Vagina (tissue), 2 donors: ENCODE measurements at regions not wholly inside any gene's neighbourhood (a gene's known extent, or its start where the extent isn't known, plus 50 kb on each side); places are given as distances from the start of the nearest gene placed in this dataset.

ENCODE experiments used
- DNase-seq, 2 donors: peaks; one replicate each; pipeline ENCODE4 v3.0.0-alpha.2; 2017; ENCODE audit errors: extremely low spot score in 2 of 2
- H3K27ac ChIP-seq: fragments of 200-600 bp; sonication (generic); one replicate; pipeline ENCODE4 v1.5.1; 2019
- H3K27me3 ChIP-seq: fragments of 200-600 bp; sonication (generic); one replicate; pipeline ENCODE4 v1.5.1; 2019
- H3K36me3 ChIP-seq, 2 donors: fragments of 200-600 bp; sonication (generic); one replicate each; pipeline ENCODE4 v1.5.1; 2017 to 2019
- H3K4me1 ChIP-seq: fragments of 200-600 bp; sonication (generic); one replicate; pipeline ENCODE4 v1.5.1; 2019
- H3K4me3 ChIP-seq, 2 donors: fragments of 200-600 bp; sonication (generic); 1 replicate in 1 of 2; 2 replicates in 1 of 2; pipeline ENCODE4 v1.5.1; 2016 to 2019
- H3K9me3 ChIP-seq: fragments of 200-600 bp; sonication (generic); one replicate; pipeline ENCODE4 v1.5.1; 2019
- POLR2A ChIP-seq, 2 donors: fragments of 450-650 bp; IDR thresholded peaks; one replicate each; pipeline ENCODE4 v1.6.1; 2017; ENCODE audit warnings: antibody characterized with exemption in 2 of 2, mild to moderate bottlenecking in 2 of 2, moderate library complexity in 2 of 2
- POLR2AphosphoS5 ChIP-seq, 2 donors: sonication (generic); formaldehyde crosslinking; IDR thresholded peaks; one replicate each; pipeline ENCODE4 v1.9.0; 2017; ENCODE audit warnings: antibody characterized with exemption in 2 of 2, mild to moderate bottlenecking in 2 of 2, low read depth in 1 of 2; ENCODE audit not compliant: insufficient read depth in 1 of 2
- intact Hi-C: fragments of 100-400 bp; cut with DNase I; formaldehyde crosslinking; loops from one replicate; pipeline ENCODE4 v1.15.1; 2023
- TF ChIP-seq, protein P1 (sequence below), 3 experiments: fragments of 450-650 bp in 2 of 3; fragments of 200-600 bp in 1 of 3; sonication (generic) in 1 of 3; IDR thresholded peaks; one replicate each; pipeline ENCODE4 v1.5.1; 2017 to 2019; ENCODE audit warnings: antibody characterized with exemption in 3 of 3, mild to moderate bottlenecking in 2 of 3, moderate library complexity in 2 of 3

DNA sequence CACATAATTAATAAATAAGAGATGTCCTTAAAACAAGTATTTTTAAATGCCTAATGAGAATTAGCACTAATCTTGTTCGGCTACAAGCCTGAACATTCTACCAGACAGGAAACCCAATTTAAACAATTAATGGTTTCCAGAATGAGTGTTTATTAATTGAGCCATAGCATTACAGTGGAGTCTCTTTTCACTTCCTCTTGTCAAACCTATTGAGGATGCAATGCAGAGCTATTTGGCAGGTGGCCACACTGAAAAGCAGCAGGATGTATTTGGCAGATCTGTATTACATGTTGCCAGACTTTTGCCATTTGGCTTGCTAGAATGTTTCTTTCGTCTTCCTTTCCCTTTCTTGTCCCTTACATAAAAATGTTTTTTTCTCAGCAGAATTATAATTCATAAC lies 475.2 kb upstream of the MARCKS start:
- no peak overlapping the region for H3K4me3 ChIP-seq
- peaks cover 4% of the 10 kb centered on the region for H3K4me1 ChIP-seq
- H3K36me3 ChIP-seq = no peaks in the 10 kb centered on the region
- no peaks in the 10 kb centered on the region for H3K9me3 ChIP-seq
- intact Hi-C loops = no loop called here
- no peak for DNase-seq
- H3K27ac ChIP-seq = no peak overlapping the region
- H3K27me3 ChIP-seq = no peaks in the 10 kb centered on the region
- TF ChIP-seq, protein P1, sequence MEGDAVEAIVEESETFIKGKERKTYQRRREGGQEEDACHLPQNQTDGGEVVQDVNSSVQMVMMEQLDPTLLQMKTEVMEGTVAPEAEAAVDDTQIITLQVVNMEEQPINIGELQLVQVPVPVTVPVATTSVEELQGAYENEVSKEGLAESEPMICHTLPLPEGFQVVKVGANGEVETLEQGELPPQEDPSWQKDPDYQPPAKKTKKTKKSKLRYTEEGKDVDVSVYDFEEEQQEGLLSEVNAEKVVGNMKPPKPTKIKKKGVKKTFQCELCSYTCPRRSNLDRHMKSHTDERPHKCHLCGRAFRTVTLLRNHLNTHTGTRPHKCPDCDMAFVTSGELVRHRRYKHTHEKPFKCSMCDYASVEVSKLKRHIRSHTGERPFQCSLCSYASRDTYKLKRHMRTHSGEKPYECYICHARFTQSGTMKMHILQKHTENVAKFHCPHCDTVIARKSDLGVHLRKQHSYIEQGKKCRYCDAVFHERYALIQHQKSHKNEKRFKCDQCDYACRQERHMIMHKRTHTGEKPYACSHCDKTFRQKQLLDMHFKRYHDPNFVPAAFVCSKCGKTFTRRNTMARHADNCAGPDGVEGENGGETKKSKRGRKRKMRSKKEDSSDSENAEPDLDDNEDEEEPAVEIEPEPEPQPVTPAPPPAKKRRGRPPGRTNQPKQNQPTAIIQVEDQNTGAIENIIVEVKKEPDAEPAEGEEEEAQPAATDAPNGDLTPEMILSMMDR (IDR thresholded peaks at IDR 0.05) = no peak
- TF ChIP-seq POLR2AphosphoS5 (IDR thresholded peaks at IDR 0.05; ENCODE audit: insufficient read depth in 1 of 2, low read depth in 1 of 2) (no peak), POLR2A (IDR thresholded peaks at IDR 0.05) (no peak)

DNA sequence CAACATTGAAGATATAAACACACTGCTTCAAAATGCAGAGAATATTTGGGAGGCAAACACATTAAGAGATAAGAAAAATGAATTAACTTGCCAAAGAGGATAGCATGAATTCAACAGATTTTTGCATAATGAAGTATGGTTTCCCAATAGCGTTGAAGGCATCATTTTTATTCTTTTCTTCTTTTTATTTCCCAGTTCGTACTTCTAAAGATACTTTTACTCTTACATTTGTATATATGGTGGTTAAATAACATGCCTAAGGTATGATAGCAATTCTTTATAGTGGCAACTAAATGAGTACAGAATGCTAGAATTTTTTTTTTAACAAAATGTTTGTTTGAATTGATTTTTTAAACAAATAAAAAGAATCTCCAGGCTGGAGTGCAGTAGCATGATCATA lies 473.4 kb upstream of the MARCKS start:
- H3K4me3 ChIP-seq = no peak overlapping the region
- peaks cover 4% of the 10 kb centered on the region for H3K4me1 ChIP-seq
- H3K36me3 ChIP-seq = no peaks in the 10 kb centered on the region
- intact Hi-C loops = no loop called here
- TF ChIP-seq, protein P1 (IDR thresholded peaks at IDR 0.05) = no peak
- TF ChIP-seq POLR2A (IDR thresholded peaks at IDR 0.05) = no peak
- no peak for TF ChIP-seq POLR2AphosphoS5 (IDR thresholded peaks at IDR 0.05; ENCODE audit: insufficient read depth in 1 of 2, low read depth in 1 of 2)
- H3K27ac ChIP-seq = no peak overlapping the region
- DNase-seq = no peak
- H3K9me3 ChIP-seq = no peaks in the 10 kb centered on the region
- no peaks in the 10 kb centered on the region for H3K27me3 ChIP-seq

DNA sequence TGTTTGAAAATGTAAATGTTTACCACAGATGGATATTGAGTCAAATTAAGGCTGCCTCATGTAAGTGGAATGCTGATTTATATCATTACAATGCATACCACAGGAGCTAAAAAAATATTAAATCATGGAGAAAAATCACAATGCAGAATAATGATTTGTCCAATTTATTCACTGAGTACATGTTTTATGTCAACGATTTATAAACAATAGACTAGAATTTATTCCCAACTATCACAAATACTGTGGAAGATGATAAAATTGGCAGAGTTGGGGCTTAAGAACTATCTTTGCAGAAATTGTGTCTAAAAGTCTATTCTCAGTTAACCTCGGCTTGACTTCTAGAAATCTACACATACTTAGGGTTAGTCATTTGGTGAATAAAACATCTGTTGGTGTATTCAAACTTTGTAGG lies 472.1 kb upstream of the MARCKS start:
- no peaks in the 10 kb centered on the region for H3K27me3 ChIP-seq
- no peak for DNase-seq
- no peaks in the 10 kb centered on the region for H3K36me3 ChIP-seq
- intact Hi-C loops = no loop called here
- H3K27ac ChIP-seq = no peak overlapping the region
- no peaks in the 10 kb centered on the region for H3K9me3 ChIP-seq
- H3K4me3 ChIP-seq = no peak overlapping the region
- TF ChIP-seq POLR2A (IDR thresholded peaks at IDR 0.05) = no peak
- TF ChIP-seq, protein P1 (IDR thresholded peaks at IDR 0.05) = no peak
- no peak for TF ChIP-seq POLR2AphosphoS5 (IDR thresholded peaks at IDR 0.05; ENCODE audit: insufficient read depth in 1 of 2, low read depth in 1 of 2)
- H3K4me1 ChIP-seq = no peaks in the 10 kb centered on the region

DNA sequence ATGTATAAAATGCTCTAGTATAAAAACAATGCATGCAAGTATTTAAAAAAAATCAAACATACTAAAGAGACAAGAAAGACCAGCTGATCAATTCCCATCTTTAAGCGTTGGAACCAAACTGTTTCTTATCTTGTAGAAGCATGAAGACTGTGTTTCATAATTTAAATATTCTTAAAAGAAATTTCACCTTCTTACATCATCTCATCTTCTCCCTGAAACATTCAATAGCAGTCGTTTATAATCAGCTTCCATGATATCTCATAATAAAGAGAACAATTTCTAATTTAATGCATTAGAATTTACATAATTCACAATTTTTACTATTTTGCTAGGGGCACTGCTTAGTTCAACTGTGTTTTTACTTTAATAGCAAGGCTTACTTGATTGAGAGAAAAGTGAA lies 468.1 kb upstream of the MARCKS start:
- Histone ChIP-seq H3K36me3 (no peaks in the 10 kb centered on the region), H3K4me3 (no peak overlapping the region), H3K27ac (no peak overlapping the region), H3K9me3 (no peaks in the 10 kb centered on the region), H3K4me1 (no peaks in the 10 kb centered on the region), H3K27me3 (no peaks in the 10 kb centered on the region)
- no peak for DNase-seq
- no peak for TF ChIP-seq POLR2AphosphoS5 (IDR thresholded peaks at IDR 0.05; ENCODE audit: insufficient read depth in 1 of 2, low read depth in 1 of 2)
- TF ChIP-seq, protein P1 (IDR thresholded peaks at IDR 0.05) = no peak
- TF ChIP-seq POLR2A (IDR thresholded peaks at IDR 0.05) = no peak
- intact Hi-C loops = no loop called here

DNA sequence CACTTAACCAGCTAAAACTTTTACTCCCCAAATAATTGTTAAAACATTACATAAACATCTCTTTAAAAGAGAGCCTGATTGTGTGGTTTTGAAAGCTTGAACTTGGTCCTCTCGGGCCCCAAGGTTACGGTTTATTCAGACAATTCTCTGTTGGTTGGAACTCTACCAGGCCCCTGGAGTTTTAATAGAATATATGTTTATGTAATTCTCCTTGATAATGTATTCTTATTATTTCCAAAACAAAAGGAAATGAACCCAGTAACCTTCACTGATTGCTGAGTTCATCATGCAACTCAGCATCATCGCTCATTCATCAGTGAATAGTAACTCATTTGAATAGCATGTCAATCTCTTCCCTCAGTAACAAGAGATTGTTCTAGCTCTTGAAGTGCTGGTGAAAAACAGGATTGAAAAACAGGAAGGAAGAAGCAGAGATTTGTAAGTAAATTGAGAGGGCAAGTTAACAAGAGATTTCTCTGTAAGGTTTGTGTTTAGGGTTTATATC lies 464.5 kb upstream of the MARCKS start:
- H3K4me3 ChIP-seq = no peak overlapping the region
- intact Hi-C loops = no loop called here
- H3K9me3 ChIP-seq = no peaks in the 10 kb centered on the region
- H3K36me3 ChIP-seq = no peaks in the 10 kb centered on the region
- no peak overlapping the region for H3K27ac ChIP-seq
- DNase-seq = no peak
- TF ChIP-seq, protein P1 (IDR thresholded peaks at IDR 0.05) = no peak
- TF ChIP-seq POLR2A (IDR thresholded peaks at IDR 0.05) (no peak), POLR2AphosphoS5 (IDR thresholded peaks at IDR 0.05; ENCODE audit: insufficient read depth in 1 of 2, low read depth in 1 of 2) (no peak)
- H3K4me1 ChIP-seq = no peaks in the 10 kb centered on the region
- H3K27me3 ChIP-seq = no peaks in the 10 kb centered on the region
